ENCODE measurements at regions not wholly inside any gene's neighbourhood (a gene's known extent, or its start where the extent isn't known, plus 50 kb on each side); places are given as distances from the start of the nearest gene placed in this dataset.
A peak's percentile ranks its signal among the peaks of the same experiment; 100 is the strongest.

- H3K27me3 ChIP-seq = no peaks in the 10 kb centered on the region
- H3K9me3 ChIP-seq = no peaks in the 10 kb centered on the region
- intact Hi-C loops (cut with DNase I) = no loop called here
- no peak for TF ChIP-seq POLR2A (IDR thresholded peaks at IDR 0.05; ENCODE audit: low read depth)
- TF ChIP-seq POLR2AphosphoS5 (IDR thresholded peaks at IDR 0.05) = no peak
- TF ChIP-seq EP300 (IDR thresholded peaks at IDR 0.05) = no peak
- TF ChIP-seq CTCF (IDR thresholded peaks at IDR 0.05) = no peak
- H3K36me3 ChIP-seq = no peaks in the 10 kb centered on the region
- H3K4me3 ChIP-seq = no peak overlapping the region
- H3K27ac ChIP-seq (replicated peaks in 1 of 4) = no peak overlapping the region
- peaks cover 0 to 14% (median 8%) of the 10 kb centered on the region in 4 donors for H3K4me1 ChIP-seq
- 80% methylated on average over 2 of the region's 2 CpGs for WGBS
- DNase-seq (ENCODE audit: extremely low spot score) = no peak
Measured at GRCh38 chr6:14873101-14873500, 372.8 kb upstream of the JARID2 start.

GRCh38 chr6:14873781-14874441 lies 372.0 kb upstream of the JARID2 start:
- Histone ChIP-seq H3K27me3 (no peaks in the 10 kb centered on the region), H3K4me1 (peaks cover 0 to 14% (median 8%) of the 10 kb centered on the region in 4 donors), H3K36me3 (no peaks in the 10 kb centered on the region), H3K27ac (replicated peaks in 1 of 4) (no peak overlapping the region), H3K4me3 (no peak overlapping the region), H3K9me3 (no peaks in the 10 kb centered on the region)
- intact Hi-C loops (cut with DNase I) = no loop called here
- TF ChIP-seq EP300 (IDR thresholded peaks at IDR 0.05) = no peak
- no peak for TF ChIP-seq POLR2A (IDR thresholded peaks at IDR 0.05; ENCODE audit: low read depth)
- no peak for TF ChIP-seq CTCF (IDR thresholded peaks at IDR 0.05)
- no peak for TF ChIP-seq POLR2AphosphoS5 (IDR thresholded peaks at IDR 0.05)
- no peak for DNase-seq (ENCODE audit: extremely low spot score)
- WGBS = 71% methylated on average over 3 of the region's 3 CpGs

- intact Hi-C loops (cut with DNase I) = no loop called here
- TF ChIP-seq POLR2A (IDR thresholded peaks at IDR 0.05; ENCODE audit: low read depth) = no peak
- Histone ChIP-seq H3K4me3 (no peak overlapping the region), H3K27me3 (no peaks in the 10 kb centered on the region), H3K9me3 (no peaks in the 10 kb centered on the region), H3K36me3 (no peaks in the 10 kb centered on the region), H3K27ac (replicated peaks in 1 of 4) (no peak overlapping the region), H3K4me1 (peaks cover 0 to 15% (median 8%) of the 10 kb centered on the region in 4 donors)
- 90% methylated on average over 4 of the region's 4 CpGs for WGBS
- DNase-seq (ENCODE audit: extremely low spot score) = no peak
Measured at GRCh38 chr6:14874975-14875480, 370.8 kb upstream of the JARID2 start.

- no peak overlapping the region for H3K4me3 ChIP-seq
- DNase-seq (ENCODE audit: extremely low spot score) = no peak
- 82% methylated on average over 6 of the region's 6 CpGs for WGBS
- H3K4me1 ChIP-seq = peaks cover 0 to 20% (median 8%) of the 10 kb centered on the region in 4 donors
- no peak overlapping the region for H3K27ac ChIP-seq (replicated peaks in 1 of 4)
- intact Hi-C loops (cut with DNase I) = no loop called here
- no peaks in the 10 kb centered on the region for H3K9me3 ChIP-seq
- H3K27me3 ChIP-seq = no peaks in the 10 kb centered on the region
- TF ChIP-seq EP300 (IDR thresholded peaks at IDR 0.05) (no peak), CTCF (IDR thresholded peaks at IDR 0.05) (no peak), POLR2A (IDR thresholded peaks at IDR 0.05; ENCODE audit: low read depth) (no peak), POLR2AphosphoS5 (IDR thresholded peaks at IDR 0.05) (no peak)
- H3K36me3 ChIP-seq = no peaks in the 10 kb centered on the region
Measured at GRCh38 chr6:14875481-14876063, 370.3 kb upstream of the JARID2 start.

- TF ChIP-seq POLR2A (IDR thresholded peaks at IDR 0.05; ENCODE audit: low read depth) (no peak), EP300 (IDR thresholded peaks at IDR 0.05) (no peak), CTCF (IDR thresholded peaks at IDR 0.05) (no peak), POLR2AphosphoS5 (IDR thresholded peaks at IDR 0.05) (no peak)
- Histone ChIP-seq H3K27ac (replicated peaks in 1 of 4) (peak overlapping the region; percentile 30 to 57 (median 39)), H3K36me3 (no peaks in the 10 kb centered on the region), H3K27me3 (no peaks in the 10 kb centered on the region), H3K4me1 (peaks cover 0 to 27% (median 10%) of the 10 kb centered on the region in 4 donors), H3K4me3 (no peak overlapping the region), H3K9me3 (no peaks in the 10 kb centered on the region)
- DNase-seq (ENCODE audit: extremely low spot score) = no peak
- intact Hi-C loops (cut with DNase I) = no loop called here
- WGBS = 57% methylated on average over 11 of the region's 11 CpGs
Measured at GRCh38 chr6:14876778-14877613, 368.9 kb upstream of the JARID2 start.
